ENCODE measurements at regions not wholly inside any gene's neighbourhood (a gene's known extent, or its start where the extent isn't known, plus 50 kb on each side); places are given as distances from the start of the nearest gene placed in this dataset.

GRCh38 chr5:2188661-2189060 lies 305.9 kb upstream of the IRX4 start:
- TF ChIP-seq CTCF (IDR thresholded peaks at IDR 0.05): no peak
- no peak for TF ChIP-seq POLR2A (IDR thresholded peaks at IDR 0.05)

Measured in lower leg skin (tissue), 3 donors.